ENCODE measurements at regions not wholly inside any gene's neighbourhood (a gene's known extent, or its start where the extent isn't known, plus 50 kb on each side); places are given as distances from the start of the nearest gene placed in this dataset.

DNA sequence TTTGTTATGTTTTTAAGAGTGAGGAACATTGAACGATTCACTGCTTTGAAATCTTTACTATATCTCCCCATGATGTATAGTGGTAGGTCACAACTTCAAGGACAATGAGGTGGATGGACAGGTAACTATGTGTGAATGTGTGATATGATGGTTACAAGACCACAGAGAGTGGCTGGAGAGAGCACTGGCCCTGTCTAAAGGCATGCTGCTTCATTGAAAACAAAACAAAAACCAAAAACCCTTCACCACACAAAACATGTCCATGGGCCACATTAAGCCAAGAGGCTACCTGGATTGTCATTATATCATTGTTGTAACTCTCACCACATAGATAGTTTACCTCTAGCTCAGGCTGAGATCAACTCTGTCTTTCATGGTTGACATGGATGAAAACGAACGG is 180.6 kb upstream of the TENT5A start:
- TF ChIP-seq ZNF121 (CRISPR knock-in tag; IDR thresholded peaks at IDR 0.05) (no peak), ESRRA (CRISPR knock-in tag; IDR thresholded peaks at IDR 0.05; ENCODE audit: borderline replicate concordance) (no peak), IRF2 (CRISPR knock-in tag; IDR thresholded peaks at IDR 0.05; ENCODE audit: borderline replicate concordance, low read depth) (no peak)
- TF ChIP-seq, protein P1, sequence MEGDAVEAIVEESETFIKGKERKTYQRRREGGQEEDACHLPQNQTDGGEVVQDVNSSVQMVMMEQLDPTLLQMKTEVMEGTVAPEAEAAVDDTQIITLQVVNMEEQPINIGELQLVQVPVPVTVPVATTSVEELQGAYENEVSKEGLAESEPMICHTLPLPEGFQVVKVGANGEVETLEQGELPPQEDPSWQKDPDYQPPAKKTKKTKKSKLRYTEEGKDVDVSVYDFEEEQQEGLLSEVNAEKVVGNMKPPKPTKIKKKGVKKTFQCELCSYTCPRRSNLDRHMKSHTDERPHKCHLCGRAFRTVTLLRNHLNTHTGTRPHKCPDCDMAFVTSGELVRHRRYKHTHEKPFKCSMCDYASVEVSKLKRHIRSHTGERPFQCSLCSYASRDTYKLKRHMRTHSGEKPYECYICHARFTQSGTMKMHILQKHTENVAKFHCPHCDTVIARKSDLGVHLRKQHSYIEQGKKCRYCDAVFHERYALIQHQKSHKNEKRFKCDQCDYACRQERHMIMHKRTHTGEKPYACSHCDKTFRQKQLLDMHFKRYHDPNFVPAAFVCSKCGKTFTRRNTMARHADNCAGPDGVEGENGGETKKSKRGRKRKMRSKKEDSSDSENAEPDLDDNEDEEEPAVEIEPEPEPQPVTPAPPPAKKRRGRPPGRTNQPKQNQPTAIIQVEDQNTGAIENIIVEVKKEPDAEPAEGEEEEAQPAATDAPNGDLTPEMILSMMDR (IDR thresholded peaks at IDR 0.05), result no peak

All from WTC11 (cell line).